OCI-LY1 (cell line): ENCODE measurements at regions not wholly inside any gene's neighbourhood (a gene's known extent, or its start where the extent isn't known, plus 50 kb on each side); places are given as distances from the start of the nearest gene placed in this dataset.

Source experiments
- CTCF ChIP-seq: fragments of 200-600 bp; sonication (generic), shearing (Covaris generic); IDR thresholded peaks from 2 replicates; pipeline ENCODE4 v1.5.1; 2017; ENCODE audit warnings: mild to moderate bottlenecking, antibody characterized with exemption, low read length, moderate library complexity, mixed read lengths
- EZH2 ChIP-seq: fragments of 200-600 bp; sonication (generic), shearing (Covaris generic); IDR thresholded peaks from 2 replicates; pipeline ENCODE4 v1.8.0; 2017; ENCODE audit warnings: borderline replicate concordance, mixed run types, mild to moderate bottlenecking, antibody characterized with exemption, low read length, moderate library complexity, mixed read lengths

- TF ChIP-seq EZH2 (no peak), CTCF (no peak)
Measured at GRCh38 chr10:90224791-90225566, 523.6 kb downstream of the KIF20B start.
